Kidney epithelial cell (primary cell): ENCODE measurements at regions not wholly inside any gene's neighbourhood (a gene's known extent, or its start where the extent isn't known, plus 50 kb on each side); places are given as distances from the start of the nearest gene placed in this dataset.

ENCODE experiments used
- DNase-seq: peaks from one replicate; pipeline ENCODE4 v3.0.0-alpha.2; 2010; ENCODE audit warnings: low read depth
- H3K27me3 ChIP-seq: 2 replicates; pipeline ENCODE4 v1.6.0; 2011; ENCODE audit warnings: low read length; ENCODE audit not compliant: control insufficient read depth, insufficient read depth
- H3K36me3 ChIP-seq: 2 replicates; pipeline ENCODE4 v1.5.1; 2011; ENCODE audit warnings: low read length; ENCODE audit not compliant: control insufficient read depth, insufficient read depth
- H3K4me3 ChIP-seq: 2 replicates; pipeline ENCODE4 v1.5.1; 2011; ENCODE audit warnings: low read depth, mild to moderate bottlenecking, control low read depth, low read length
- TF ChIP-seq, protein P1 (sequence below): IDR thresholded peaks from 2 replicates; pipeline ENCODE4 v1.5.1; 2011; ENCODE audit warnings: mild to moderate bottlenecking, moderate library complexity, low read length, control low read depth, inconsistent platforms; ENCODE audit not compliant: insufficient read depth, poor library complexity, severe bottlenecking

DNA sequence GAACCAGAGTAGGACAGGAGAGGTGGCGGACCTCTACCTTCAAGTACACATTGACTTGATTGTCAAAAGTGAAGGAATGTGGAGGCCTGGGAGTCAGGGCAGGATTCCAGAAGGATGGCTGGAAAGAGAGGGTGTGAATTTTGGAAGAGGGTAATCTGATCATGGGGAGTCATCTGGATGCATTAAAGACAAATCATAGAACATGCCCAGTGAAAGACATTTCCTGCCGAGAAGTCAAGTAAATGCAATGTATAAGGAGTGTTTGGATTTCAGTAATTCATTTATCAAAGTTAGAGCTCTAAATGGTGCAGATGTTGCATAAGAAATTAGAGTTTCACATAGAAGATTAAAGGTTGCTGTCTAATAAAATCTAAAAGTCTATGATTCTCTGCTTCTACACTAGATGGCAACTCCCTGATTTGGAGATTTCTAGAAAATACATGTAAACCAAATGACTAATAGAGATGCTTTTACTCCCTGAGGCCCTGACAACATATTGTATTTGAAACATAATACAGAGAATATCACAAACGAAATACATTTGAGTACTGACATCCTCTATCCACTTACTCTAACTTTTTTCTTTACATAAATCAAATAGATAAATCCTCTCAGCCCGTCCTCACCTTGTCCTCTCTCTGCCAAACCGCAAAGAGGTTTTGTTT lies 91.3 kb downstream of the KCNA5 start:
- no peaks in the 10 kb centered on the region for H3K27me3 ChIP-seq
- DNase-seq, result no peak
- TF ChIP-seq, protein P1, sequence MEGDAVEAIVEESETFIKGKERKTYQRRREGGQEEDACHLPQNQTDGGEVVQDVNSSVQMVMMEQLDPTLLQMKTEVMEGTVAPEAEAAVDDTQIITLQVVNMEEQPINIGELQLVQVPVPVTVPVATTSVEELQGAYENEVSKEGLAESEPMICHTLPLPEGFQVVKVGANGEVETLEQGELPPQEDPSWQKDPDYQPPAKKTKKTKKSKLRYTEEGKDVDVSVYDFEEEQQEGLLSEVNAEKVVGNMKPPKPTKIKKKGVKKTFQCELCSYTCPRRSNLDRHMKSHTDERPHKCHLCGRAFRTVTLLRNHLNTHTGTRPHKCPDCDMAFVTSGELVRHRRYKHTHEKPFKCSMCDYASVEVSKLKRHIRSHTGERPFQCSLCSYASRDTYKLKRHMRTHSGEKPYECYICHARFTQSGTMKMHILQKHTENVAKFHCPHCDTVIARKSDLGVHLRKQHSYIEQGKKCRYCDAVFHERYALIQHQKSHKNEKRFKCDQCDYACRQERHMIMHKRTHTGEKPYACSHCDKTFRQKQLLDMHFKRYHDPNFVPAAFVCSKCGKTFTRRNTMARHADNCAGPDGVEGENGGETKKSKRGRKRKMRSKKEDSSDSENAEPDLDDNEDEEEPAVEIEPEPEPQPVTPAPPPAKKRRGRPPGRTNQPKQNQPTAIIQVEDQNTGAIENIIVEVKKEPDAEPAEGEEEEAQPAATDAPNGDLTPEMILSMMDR, result no peak
- no peaks in the 10 kb centered on the region for H3K36me3 ChIP-seq
- no peak overlapping the region for H3K4me3 ChIP-seq

DNA sequence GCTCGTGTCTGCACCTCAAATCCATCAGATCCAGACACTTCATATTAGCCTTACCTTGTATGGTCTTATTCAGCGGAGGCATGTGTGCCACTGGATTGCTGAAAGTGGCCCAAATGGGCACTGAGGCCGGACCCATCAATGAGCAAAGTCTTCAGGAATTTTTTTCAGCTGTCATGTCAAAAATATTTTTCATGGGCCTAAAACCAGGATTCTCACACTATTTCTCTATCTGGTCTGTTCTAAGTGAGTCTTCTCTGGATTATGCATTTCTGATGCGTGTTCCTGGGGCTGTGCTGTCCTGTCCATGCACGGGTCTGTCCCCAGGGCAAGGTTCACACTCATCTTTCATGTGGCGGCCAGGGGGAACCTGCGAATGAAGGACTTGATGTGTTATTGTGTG lies 94.6 kb downstream of the KCNA5 start:
- TF ChIP-seq, protein P1, result no peak
- DNase-seq, result no peak
- Histone ChIP-seq H3K27me3 (no peaks in the 10 kb centered on the region), H3K4me3 (no peak overlapping the region), H3K36me3 (no peaks in the 10 kb centered on the region)

DNA sequence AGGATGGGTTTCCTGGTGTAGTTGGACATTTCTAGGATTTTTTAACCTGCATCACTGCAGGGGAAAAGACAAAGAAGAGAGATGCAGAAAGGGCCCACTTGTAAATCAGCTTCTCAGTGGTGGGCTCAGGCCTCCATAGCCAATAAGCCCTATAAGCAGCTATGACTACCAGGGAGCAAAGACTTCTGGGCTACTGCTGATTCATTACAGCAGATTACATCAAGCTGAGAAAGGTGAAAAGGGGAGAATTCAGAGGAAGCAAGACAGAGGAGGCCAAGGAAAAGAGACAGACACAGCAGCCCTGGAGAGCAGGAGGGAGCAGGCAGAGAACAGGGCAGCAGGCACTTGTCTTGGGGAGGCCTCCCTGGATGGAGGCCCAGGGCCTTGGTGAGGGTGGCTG lies 95.2 kb downstream of the KCNA5 start:
- TF ChIP-seq, protein P1, result no peak
- Histone ChIP-seq H3K4me3 (no peak overlapping the region), H3K36me3 (no peaks in the 10 kb centered on the region), H3K27me3 (no peaks in the 10 kb centered on the region)
- DNase-seq, result no peak

DNA sequence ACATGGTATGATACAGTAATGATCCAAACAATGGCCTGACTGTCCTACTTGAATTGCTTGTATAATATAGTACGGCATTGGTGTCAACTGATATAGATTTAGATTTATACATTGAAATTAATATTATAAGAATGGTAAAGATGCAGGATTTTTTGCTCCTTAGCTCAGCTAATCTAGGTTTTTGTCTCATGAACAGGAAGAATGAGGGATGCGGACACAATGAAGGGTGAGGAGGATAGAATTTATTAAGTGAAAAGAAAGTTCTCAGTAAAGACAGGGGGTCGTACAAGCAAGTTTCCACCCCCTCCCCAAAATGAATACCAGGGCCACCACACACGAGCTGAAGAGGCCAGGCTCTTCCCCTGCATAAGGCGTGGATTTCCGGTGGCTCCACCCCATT lies 96.1 kb downstream of the KCNA5 start:
- TF ChIP-seq, protein P1, result no peak
- no peaks in the 10 kb centered on the region for H3K36me3 ChIP-seq
- H3K27me3 ChIP-seq, result no peaks in the 10 kb centered on the region
- no peak for DNase-seq
- no peak overlapping the region for H3K4me3 ChIP-seq

DNA sequence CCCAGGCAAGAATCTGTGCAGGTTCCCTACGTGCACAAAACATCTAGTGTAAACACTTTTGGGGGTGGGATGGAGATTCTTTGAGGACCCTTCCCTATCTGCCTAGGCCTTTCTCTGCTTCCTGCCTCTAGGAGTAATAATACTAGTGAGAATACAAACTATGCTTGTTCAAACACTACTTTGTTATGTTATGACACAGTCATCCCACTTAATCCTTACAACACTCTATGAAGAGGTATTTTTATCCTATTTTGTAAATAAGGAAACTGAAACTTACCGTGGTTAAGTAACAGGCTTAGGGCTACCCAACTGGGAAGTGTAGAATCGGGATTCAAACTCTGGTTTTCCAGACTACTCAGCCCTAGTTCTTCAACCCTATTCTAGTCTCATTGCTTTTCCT lies 96.5 kb downstream of the KCNA5 start:
- no peak overlapping the region for H3K4me3 ChIP-seq
- no peaks in the 10 kb centered on the region for H3K36me3 ChIP-seq
- DNase-seq, result no peak
- H3K27me3 ChIP-seq, result no peaks in the 10 kb centered on the region
- TF ChIP-seq, protein P1, result no peak

DNA sequence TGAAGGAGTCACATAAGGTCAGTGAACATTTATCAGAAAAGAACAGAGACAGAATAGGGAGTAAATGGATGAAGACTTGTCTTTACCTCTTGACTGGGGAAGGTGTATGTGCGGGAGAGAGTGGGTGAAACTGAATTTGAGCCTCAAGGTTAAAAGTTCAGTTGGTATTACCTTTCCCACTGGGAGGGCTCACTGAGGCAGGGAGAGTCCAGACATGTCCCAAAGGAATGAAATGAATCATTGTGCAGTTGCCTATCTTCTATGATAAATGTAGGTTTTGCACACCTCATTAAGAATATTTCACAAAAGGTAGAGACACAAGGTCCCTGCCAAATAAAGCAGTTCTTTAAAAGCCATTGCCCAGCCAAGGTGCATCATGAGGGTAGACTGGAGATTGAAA lies 105.2 kb downstream of the KCNA5 start:
- no peak for DNase-seq
- TF ChIP-seq, protein P1, result no peak
- H3K4me3 ChIP-seq, result no peak overlapping the region

More for the DNA sequence above, 105.2 kb downstream of the KCNA5 start:
- Histone ChIP-seq H3K36me3 (no peaks in the 10 kb centered on the region), H3K27me3 (no peaks in the 10 kb centered on the region)
